GM20000 (cell line): ENCODE measurements at regions not wholly inside any gene's neighbourhood (a gene's known extent, or its start where the extent isn't known, plus 50 kb on each side); places are given as distances from the start of the nearest gene placed in this dataset.

Source experiments
- DNase-seq: peaks from one replicate; pipeline ENCODE4 v3.0.0; 2012; ENCODE audit warnings: low spot score
- CTCF ChIP-seq: IDR thresholded peaks from 2 replicates; pipeline ENCODE4 v1.5.1; 2012; ENCODE audit warnings: mild to moderate bottlenecking, control low read depth; ENCODE audit errors: extremely low read depth, missing control alignments

GRCh38 chr11:112773264-112773663 is 188.0 kb upstream of the NCAM1 start:
- TF ChIP-seq CTCF, result no peak
- DNase-seq, result no peak

GRCh38 chr11:112776834-112777233 is 184.4 kb upstream of the NCAM1 start:
- DNase-seq, result no peak
- TF ChIP-seq CTCF, result no peak

GRCh38 chr11:112777283-112777751 is 183.9 kb upstream of the NCAM1 start:
- TF ChIP-seq CTCF, result no peak
- DNase-seq, result no peak

GRCh38 chr11:112778091-112778876 is 182.9 kb upstream of the NCAM1 start:
- DNase-seq, result no peak

GRCh38 chr11:112778877-112779266 is 182.3 kb upstream of the NCAM1 start:
- no peak for TF ChIP-seq CTCF
- DNase-seq, result no peak

More at GRCh38 chr11:112778091-112778876, 182.9 kb upstream of the NCAM1 start:
- no peak for TF ChIP-seq CTCF

- no peak for TF ChIP-seq CTCF
- no peak for DNase-seq
These were observed 180.7 kb upstream of the NCAM1 start for GRCh38 chr11:112780351-112781087.

- no peak for DNase-seq
- no peak for TF ChIP-seq CTCF
These were observed 177.3 kb upstream of the NCAM1 start for GRCh38 chr11:112783945-112784322.
